ENCODE measurements at regions not wholly inside any gene's neighbourhood (a gene's known extent, or its start where the extent isn't known, plus 50 kb on each side); places are given as distances from the start of the nearest gene placed in this dataset.

- TF ChIP-seq, protein P1, sequence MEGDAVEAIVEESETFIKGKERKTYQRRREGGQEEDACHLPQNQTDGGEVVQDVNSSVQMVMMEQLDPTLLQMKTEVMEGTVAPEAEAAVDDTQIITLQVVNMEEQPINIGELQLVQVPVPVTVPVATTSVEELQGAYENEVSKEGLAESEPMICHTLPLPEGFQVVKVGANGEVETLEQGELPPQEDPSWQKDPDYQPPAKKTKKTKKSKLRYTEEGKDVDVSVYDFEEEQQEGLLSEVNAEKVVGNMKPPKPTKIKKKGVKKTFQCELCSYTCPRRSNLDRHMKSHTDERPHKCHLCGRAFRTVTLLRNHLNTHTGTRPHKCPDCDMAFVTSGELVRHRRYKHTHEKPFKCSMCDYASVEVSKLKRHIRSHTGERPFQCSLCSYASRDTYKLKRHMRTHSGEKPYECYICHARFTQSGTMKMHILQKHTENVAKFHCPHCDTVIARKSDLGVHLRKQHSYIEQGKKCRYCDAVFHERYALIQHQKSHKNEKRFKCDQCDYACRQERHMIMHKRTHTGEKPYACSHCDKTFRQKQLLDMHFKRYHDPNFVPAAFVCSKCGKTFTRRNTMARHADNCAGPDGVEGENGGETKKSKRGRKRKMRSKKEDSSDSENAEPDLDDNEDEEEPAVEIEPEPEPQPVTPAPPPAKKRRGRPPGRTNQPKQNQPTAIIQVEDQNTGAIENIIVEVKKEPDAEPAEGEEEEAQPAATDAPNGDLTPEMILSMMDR (IDR thresholded peaks at IDR 0.05) = no peak
- no peak for TF ChIP-seq EP300 (IDR thresholded peaks at IDR 0.05)
- TF ChIP-seq POLR2A (IDR thresholded peaks at IDR 0.05) = no peak
- TF ChIP-seq POLR2AphosphoS5 (IDR thresholded peaks at IDR 0.05) = no peak
Measured at GRCh38 chr18:45286431-45286830, 328.8 kb upstream of the SLC14A2 start.
